ENCODE measurements at regions not wholly inside any gene's neighbourhood (a gene's known extent, or its start where the extent isn't known, plus 50 kb on each side); places are given as distances from the start of the nearest gene placed in this dataset.

DNA sequence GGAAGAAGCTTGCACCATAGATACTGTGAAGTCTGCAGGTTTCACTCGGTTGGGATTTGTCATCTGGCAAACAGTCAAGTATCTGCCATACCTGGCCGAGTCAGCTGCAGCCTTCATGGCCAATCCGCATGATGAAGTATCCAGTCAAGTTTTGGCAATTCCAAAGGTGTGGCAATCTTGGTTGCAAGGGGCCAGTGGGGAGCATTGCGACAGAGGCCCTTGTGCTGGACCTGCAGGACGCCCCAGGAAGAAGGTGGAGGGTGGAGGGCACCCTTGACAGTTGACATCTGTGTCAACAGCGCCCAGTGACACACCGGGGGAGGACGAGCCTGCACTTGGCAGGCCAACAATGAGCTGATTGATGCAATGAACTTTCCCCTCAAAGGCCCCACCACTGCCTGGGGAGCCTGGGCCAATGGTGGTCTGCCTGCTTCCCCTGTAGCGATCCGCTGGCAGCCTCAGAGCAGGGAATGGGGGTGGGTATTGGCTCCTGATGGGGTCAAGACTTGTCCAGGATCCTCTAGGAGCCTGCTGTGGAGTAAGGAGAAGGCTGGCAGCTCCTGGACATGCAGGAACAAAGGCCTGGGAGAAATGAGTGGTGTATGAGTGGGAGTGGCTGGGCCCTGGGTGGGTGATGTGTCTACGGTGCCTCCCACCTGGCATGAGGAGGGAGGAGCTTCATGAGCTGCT lies 122.8 kb upstream of the PITX1 start (continued):
- TF ChIP-seq, protein P1, sequence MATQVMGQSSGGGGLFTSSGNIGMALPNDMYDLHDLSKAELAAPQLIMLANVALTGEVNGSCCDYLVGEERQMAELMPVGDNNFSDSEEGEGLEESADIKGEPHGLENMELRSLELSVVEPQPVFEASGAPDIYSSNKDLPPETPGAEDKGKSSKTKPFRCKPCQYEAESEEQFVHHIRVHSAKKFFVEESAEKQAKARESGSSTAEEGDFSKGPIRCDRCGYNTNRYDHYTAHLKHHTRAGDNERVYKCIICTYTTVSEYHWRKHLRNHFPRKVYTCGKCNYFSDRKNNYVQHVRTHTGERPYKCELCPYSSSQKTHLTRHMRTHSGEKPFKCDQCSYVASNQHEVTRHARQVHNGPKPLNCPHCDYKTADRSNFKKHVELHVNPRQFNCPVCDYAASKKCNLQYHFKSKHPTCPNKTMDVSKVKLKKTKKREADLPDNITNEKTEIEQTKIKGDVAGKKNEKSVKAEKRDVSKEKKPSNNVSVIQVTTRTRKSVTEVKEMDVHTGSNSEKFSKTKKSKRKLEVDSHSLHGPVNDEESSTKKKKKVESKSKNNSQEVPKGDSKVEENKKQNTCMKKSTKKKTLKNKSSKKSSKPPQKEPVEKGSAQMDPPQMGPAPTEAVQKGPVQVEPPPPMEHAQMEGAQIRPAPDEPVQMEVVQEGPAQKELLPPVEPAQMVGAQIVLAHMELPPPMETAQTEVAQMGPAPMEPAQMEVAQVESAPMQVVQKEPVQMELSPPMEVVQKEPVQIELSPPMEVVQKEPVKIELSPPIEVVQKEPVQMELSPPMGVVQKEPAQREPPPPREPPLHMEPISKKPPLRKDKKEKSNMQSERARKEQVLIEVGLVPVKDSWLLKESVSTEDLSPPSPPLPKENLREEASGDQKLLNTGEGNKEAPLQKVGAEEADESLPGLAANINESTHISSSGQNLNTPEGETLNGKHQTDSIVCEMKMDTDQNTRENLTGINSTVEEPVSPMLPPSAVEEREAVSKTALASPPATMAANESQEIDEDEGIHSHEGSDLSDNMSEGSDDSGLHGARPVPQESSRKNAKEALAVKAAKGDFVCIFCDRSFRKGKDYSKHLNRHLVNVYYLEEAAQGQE (IDR thresholded peaks at IDR 0.05; ENCODE audit: low read depth, low read length), result no peak
- TF ChIP-seq MXI1 (IDR thresholded peaks at IDR 0.05; ENCODE audit: low read depth, low read length) (no peak), RCOR1 (IDR thresholded peaks at IDR 0.05; ENCODE audit: low read length) (no peak), FOXM1 (IDR thresholded peaks at IDR 0.05; ENCODE audit: low read depth) (no peak), GATA2 (CRISPR knock-in tag; IDR thresholded peaks at IDR 0.05) (no peak), CHD2 (IDR thresholded peaks at IDR 0.05; ENCODE audit: low read length, partially characterized antibody) (no peak)

DNA sequence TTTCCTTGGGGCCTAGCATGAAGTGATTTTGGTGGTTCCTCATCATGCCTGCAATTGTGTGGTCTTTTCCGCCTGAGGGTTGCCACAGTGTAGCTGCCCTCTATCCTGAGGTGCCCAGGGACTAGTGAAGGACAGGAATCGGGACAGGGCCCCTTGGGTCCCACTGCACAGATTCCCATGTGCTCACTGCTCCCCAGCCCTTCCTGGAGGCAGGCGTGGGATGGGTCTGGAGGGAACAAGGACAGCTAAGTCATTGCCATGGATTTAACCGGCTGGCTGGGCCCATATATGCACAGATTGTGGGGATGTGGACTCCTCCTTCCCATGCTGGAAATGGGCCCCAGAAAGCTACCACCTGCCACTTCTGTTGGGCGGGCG lies 122.3 kb upstream of the PITX1 start:
- Histone ChIP-seq H3K4me3 (ENCODE audit: low read depth in 2 of 2, low read length in 1 of 2) (no peak overlapping the region), H3K9me2 (no peaks in the 10 kb centered on the region), H3K36me3 (replicated peaks in 1 of 2; ENCODE audit: control insufficient read depth in 1 of 2, insufficient read depth in 2 of 2, low read length in 1 of 2) (no peaks in the 10 kb centered on the region), H3K4me1 (ENCODE audit: control insufficient read depth in 1 of 2, insufficient read depth in 2 of 2, low read depth in 1 of 2, low read length in 1 of 2) (no peaks in the 10 kb centered on the region), H3K27ac (ENCODE audit: low read depth in 2 of 2, low read length in 1 of 2) (no peak overlapping the region), H3K79me2 (ENCODE audit: insufficient read depth) (no peaks in the 10 kb centered on the region), H3K4me2 (no peak overlapping the region), H3K9me3 (no peaks in the 10 kb centered on the region), H3F3A (replicated peaks; ENCODE audit: insufficient read depth) (no peaks in the 10 kb centered on the region), H4K20me1 (ENCODE audit: insufficient read depth) (no peaks in the 10 kb centered on the region), H3K9ac (no peak overlapping the region), H3K27me3 (ENCODE audit: insufficient read depth) (no peaks in the 10 kb centered on the region), H2AFZ (ENCODE audit: low read depth) (no peak overlapping the region)
- ChIA-PET POLR2A (no interaction called here), CTCF (interaction anchor here (0.7 kb wide), 1 partner anchor 48 kb away, joined by 3 read pairs; no protein-coding TSS in a partner anchor)
- DNase-seq, result no peak
- WGBS (ENCODE audit: low lambda C conversion rate), result 42% methylated on average over 4 of the region's 6 CpGs
- no peak for TF ChIP-seq JUND (IDR thresholded peaks at IDR 0.05)

DNA sequence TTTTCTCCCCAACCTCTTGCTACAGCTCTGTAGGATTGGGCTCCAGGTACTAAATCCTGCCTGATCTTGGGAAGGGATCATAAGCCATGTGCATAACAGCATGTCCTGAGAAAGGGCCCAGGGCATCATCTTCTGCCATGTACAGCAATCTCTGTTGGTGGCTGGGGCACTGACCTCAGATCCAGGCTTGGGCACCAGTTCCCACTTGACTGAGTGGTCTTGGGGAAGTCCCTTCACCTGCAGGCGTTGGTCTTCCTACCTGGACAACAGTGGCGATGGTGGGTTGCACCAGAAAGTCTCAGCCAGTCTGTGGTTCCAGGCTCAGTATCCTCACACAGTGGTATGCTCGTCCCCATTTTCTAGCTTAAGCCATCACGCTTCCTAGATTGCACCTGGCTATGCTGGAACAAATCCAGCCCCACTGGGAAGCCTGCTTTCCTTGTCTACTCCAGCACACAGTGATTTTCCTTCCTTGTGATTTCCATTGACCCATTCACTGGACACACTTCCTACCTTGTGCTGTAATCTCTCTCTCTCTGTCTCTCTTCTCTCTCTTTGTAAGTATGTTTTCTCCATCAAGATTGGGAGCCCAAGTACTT lies 121.7 kb upstream of the PITX1 start:
- POLR2A ChIA-PET, result no interaction called here
- H3K36me3 ChIP-seq (replicated peaks in 1 of 2; ENCODE audit: control insufficient read depth in 1 of 2, insufficient read depth in 2 of 2, low read length in 1 of 2), result no peaks in the 10 kb centered on the region
- H3K4me3 ChIP-seq (ENCODE audit: low read depth in 2 of 2, low read length in 1 of 2), result no peak overlapping the region
- no peak overlapping the region for H2AFZ ChIP-seq (ENCODE audit: low read depth)
- no peak overlapping the region for H3K4me2 ChIP-seq
- no peaks in the 10 kb centered on the region for H3F3A ChIP-seq (replicated peaks; ENCODE audit: insufficient read depth)
- 33% methylated on average over 1 of the region's 4 CpGs for WGBS (ENCODE audit: low lambda C conversion rate)
- H3K9ac ChIP-seq, result no peak overlapping the region
- H3K9me3 ChIP-seq, result no peaks in the 10 kb centered on the region
- DNase-seq, result no peak
- H3K27ac ChIP-seq (ENCODE audit: low read depth in 2 of 2, low read length in 1 of 2), result no peak overlapping the region
- CTCF ChIA-PET, result interaction anchor here (0.7 kb wide), 1 partner anchor 49 kb away, joined by 3 read pairs; no protein-coding TSS in a partner anchor
- no peaks in the 10 kb centered on the region for H3K27me3 ChIP-seq (ENCODE audit: insufficient read depth)
- no peaks in the 10 kb centered on the region for H3K4me1 ChIP-seq (ENCODE audit: control insufficient read depth in 1 of 2, insufficient read depth in 2 of 2, low read depth in 1 of 2, low read length in 1 of 2)
- H3K9me2 ChIP-seq, result no peaks in the 10 kb centered on the region
- H3K79me2 ChIP-seq (ENCODE audit: insufficient read depth), result no peaks in the 10 kb centered on the region
- H4K20me1 ChIP-seq (ENCODE audit: insufficient read depth), result no peaks in the 10 kb centered on the region
- TF ChIP-seq, protein P2, sequence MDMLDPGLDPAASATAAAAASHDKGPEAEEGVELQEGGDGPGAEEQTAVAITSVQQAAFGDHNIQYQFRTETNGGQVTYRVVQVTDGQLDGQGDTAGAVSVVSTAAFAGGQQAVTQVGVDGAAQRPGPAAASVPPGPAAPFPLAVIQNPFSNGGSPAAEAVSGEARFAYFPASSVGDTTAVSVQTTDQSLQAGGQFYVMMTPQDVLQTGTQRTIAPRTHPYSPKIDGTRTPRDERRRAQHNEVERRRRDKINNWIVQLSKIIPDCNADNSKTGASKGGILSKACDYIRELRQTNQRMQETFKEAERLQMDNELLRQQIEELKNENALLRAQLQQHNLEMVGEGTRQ (IDR thresholded peaks at IDR 0.05; ENCODE audit: borderline replicate concordance, low read depth, low read length), result no peak
- TF ChIP-seq, protein P3, sequence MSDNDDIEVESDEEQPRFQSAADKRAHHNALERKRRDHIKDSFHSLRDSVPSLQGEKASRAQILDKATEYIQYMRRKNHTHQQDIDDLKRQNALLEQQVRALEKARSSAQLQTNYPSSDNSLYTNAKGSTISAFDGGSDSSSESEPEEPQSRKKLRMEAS (IDR thresholded peaks at IDR 0.05; ENCODE audit: low read depth), result no peak
- no peak for TF ChIP-seq EZH2phosphoT487 (IDR thresholded peaks at IDR 0.05; ENCODE audit: borderline replicate concordance, low read depth)
- no peak for TF ChIP-seq MXI1 (IDR thresholded peaks at IDR 0.05; ENCODE audit: low read depth, low read length)
- TF ChIP-seq POLR2AphosphoS5 (IDR thresholded peaks at IDR 0.05; ENCODE audit: low read depth, low read length), result no peak
- TF ChIP-seq, protein P4, sequence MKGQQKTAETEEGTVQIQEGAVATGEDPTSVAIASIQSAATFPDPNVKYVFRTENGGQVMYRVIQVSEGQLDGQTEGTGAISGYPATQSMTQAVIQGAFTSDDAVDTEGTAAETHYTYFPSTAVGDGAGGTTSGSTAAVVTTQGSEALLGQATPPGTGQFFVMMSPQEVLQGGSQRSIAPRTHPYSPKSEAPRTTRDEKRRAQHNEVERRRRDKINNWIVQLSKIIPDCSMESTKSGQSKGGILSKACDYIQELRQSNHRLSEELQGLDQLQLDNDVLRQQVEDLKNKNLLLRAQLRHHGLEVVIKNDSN (IDR thresholded peaks at IDR 0.05; ENCODE audit: borderline replicate concordance, low read depth), result no peak
- TF ChIP-seq TEAD4 (IDR thresholded peaks at IDR 0.05; ENCODE audit: borderline replicate concordance, insufficient read depth), result no peak
- no peak for TF ChIP-seq RAD21 (IDR thresholded peaks at IDR 0.05; ENCODE audit: low read length)
- TF ChIP-seq TAF1 (IDR thresholded peaks at IDR 0.05; ENCODE audit: borderline replicate concordance, low read depth, low read length), result no peak
- TF ChIP-seq FOSL2 (IDR thresholded peaks at IDR 0.05; ENCODE audit: borderline replicate concordance, low read depth), result no peak
- TF ChIP-seq RCOR1 (IDR thresholded peaks at IDR 0.05; ENCODE audit: low read length), result no peak
- TF ChIP-seq, protein P5, sequence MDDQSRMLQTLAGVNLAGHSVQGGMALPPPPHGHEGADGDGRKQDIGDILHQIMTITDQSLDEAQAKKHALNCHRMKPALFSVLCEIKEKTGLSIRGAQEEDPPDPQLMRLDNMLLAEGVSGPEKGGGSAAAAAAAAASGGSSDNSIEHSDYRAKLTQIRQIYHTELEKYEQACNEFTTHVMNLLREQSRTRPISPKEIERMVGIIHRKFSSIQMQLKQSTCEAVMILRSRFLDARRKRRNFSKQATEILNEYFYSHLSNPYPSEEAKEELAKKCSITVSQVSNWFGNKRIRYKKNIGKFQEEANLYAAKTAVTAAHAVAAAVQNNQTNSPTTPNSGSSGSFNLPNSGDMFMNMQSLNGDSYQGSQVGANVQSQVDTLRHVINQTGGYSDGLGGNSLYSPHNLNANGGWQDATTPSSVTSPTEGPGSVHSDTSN (IDR thresholded peaks at IDR 0.05), result no peak
- TF ChIP-seq CHD2 (IDR thresholded peaks at IDR 0.05; ENCODE audit: low read length, partially characterized antibody), result no peak
- no peak for TF ChIP-seq SIN3A (IDR thresholded peaks at IDR 0.05; ENCODE audit: borderline replicate concordance, low read depth, low read length)
